ENCODE measurements at regions not wholly inside any gene's neighbourhood (a gene's known extent, or its start where the extent isn't known, plus 50 kb on each side); places are given as distances from the start of the nearest gene placed in this dataset.

- DNase-seq, result no peak
Measured at GRCh38 chr10:90344226-90344625, 513.6 kb downstream of the HTR7 start.

DNA sequence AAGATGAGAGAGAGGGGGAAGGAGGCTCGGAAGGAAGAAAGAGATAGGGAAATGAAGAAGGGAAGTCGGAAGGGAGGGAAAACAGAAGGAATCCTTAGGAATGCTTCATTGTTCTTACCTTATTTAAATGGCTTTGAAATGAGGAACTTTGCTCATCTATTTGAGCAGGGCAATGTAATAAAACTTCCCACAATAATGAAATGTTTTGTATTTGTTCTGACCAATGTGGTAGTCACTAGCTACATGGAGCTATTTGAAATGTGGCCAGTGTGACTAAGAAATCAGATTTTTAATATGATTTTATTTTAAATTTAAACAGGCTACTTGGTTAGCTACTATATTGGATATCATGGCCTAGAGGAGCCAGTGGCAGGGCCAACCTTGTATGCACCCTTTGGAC, 510.6 kb downstream of the HTR7 start:
- DNase-seq, result no peak

GRCh38 chr10:90350122-90350521, 507.7 kb downstream of the HTR7 start:
- no peak for DNase-seq

DNA sequence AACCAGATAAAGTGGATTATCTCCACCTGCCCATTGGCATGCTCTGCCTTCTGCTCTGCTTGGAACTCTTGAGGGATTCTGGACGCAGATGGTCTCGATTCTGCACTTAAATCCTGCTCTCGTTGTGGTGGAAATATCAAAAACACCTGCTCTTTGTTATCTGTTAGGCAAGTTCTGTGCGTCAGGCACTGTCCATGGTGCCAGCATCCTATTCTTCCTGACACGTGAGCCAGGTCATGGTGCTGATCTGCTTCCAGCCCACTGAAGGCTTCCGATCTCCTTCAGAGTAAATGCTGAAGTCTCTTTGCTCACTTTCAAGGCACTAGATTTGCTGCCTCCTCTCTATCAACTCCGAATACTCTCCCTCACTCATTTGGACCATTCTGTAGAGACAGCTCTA, 505.6 kb downstream of the HTR7 start:
- DNase-seq, result no peak

GRCh38 chr10:90354914-90355313, 502.9 kb downstream of the HTR7 start:
- no peak for DNase-seq

DNA sequence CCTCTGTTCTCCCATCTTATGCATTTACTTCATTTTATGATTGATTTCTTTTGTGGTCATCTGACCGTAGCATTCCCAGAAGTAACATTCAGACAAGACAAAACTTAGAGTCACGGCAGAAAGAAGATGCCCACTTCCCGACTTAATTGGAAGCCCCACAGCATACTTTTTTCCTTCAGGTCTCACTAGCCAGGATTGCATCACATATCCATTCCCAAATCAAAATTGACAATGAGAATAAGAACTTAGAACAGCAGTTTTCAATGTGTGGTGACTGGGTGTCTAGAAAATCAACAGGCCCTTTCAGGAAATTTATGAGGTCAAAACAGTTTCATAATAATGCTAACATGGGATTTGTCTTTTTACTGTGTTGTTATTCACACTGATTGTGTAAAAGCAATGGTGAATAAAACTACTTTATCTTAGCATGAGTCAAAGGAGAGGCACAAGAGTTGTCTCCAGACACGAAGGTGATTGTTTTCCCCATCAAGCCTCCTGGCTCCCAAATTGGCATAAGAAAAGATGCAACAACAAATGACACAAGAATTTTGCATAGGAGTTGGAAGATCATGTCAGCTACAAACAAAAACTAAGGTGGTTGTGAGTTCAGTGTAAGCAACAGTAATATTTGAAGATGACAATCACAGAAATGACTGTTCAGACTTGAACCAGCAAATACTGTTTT, 493.9 kb downstream of the HTR7 start:
- no peak for DNase-seq

DNA sequence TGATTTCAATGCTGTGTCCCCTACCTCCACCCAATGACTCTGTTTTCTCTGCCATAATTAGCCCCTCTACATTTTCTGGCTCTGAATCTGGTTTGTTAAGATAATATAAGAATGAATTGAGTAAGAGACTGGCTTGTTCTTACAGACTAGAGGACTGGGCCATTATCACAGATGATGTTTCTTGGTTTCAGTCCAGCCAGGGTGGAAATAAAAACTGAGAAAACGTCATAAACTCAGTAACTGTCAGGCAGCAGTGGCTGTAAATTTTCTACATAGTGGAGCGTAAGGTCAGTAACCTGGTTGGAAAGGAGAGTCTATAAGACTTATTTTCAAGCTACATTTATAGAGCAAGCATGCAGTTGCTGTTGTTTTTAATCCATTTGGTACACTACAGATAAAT, 485.4 kb downstream of the HTR7 start:
- DNase-seq, result no peak

DNA sequence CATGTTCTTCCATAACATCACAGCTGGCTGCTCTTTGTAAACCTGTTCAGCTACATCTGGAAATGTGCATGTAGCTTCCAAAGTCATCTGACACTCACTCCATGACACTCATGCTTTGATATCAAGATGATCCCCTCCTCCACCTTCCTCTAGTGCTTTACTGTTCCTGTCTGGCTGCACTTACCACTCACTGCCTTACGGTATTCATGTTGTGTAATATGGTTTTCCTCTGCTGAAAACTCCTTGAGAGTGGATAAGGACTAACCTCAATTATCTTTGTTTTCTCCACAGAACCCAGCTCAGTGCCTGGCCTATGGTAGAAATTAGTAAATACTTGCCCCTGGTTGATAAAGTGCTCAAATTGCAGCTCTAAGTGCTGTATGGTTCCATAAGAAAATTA, 483.9 kb downstream of the HTR7 start:
- no peak for DNase-seq

GRCh38 chr10:90378524-90379076, 479.2 kb downstream of the HTR7 start:
- DNase-seq, result no peak

GRCh38 chr10:90381468-90381867, 476.4 kb downstream of the HTR7 start:
- no peak for DNase-seq

DNA sequence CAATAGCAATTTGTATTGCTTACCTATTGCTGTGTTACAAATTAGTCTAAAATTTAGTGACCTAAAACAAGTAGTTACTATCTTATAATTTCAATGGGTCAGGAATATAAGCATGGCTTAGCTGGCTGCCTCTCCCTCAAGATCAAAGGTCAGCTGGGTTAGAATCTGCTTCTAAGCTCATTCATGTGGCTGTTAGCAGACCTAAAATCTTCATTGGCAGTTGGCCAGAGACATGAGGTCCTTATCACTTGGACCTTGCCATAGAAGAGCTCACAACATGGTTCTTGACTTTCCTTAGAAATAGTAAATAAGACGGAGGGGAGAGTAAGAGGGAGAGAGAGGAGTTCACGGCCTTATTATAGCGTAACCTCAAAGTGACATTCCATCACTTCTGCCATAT, 468.0 kb downstream of the HTR7 start:
- DNase-seq, result no peak

DNA sequence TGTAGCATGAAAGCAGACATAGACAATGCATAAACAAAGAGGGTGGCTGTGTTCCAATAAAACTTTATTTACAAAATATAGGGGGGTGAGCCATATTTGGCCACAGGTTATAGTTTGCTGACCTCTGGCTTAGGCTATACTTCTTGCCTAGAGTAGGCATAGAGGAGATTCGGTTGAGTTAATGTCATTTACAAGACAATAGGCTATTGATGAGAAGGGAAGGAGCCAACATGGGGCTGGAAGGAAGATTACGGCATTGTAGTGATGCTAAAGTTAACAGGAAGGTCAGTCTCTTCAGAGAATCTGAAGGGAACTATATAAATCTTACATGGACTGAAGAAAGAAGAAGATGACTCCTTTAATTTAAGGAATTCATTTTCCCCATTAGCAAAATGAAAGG, 463.5 kb downstream of the HTR7 start:
- DNase-seq, result no peak

GRCh38 chr10:90396721-90397120, 461.1 kb downstream of the HTR7 start:
- no peak for DNase-seq

GRCh38 chr10:90398566-90398965, 459.3 kb downstream of the HTR7 start:
- no peak for DNase-seq

GRCh38 chr10:90399782-90400181, 458.1 kb downstream of the HTR7 start:
- DNase-seq, result no peak

DNA sequence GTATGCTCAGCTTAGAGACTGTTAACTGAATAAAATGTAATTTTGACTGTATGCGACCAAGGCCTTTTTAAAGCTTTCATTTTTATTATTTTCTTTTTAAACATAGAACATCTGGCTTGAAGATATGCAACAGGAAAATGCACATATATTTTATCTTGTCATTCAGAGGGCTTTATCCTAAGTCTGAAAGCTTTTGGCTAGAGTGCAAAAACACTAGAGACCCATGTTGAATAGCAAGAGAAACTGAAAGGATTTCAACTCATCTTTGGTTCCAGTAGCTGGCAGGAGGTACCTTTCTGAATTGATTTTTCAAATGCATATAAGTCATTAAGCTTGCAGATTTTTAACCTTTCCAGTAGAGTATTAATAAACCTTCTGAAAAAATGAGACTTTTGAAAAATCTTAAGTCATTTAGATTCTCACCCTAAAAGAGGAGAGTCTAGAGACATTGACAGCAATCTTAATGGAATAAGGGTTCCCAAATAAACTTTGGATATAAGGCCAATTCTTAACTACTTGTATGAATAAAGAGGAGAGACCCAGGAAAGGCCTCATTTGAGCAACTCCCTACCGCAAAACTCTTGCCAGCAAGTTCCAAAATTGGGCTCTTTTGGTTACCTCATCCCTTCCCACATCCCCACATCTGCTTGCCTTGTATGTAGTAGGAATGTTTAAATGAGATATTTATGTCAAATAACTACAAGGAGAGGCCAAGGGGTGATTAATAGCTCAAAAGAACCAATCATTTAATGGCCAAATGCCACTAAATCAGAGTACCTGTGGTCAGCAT, 454.4 kb downstream of the HTR7 start:
- DNase-seq, result no peak

DNA sequence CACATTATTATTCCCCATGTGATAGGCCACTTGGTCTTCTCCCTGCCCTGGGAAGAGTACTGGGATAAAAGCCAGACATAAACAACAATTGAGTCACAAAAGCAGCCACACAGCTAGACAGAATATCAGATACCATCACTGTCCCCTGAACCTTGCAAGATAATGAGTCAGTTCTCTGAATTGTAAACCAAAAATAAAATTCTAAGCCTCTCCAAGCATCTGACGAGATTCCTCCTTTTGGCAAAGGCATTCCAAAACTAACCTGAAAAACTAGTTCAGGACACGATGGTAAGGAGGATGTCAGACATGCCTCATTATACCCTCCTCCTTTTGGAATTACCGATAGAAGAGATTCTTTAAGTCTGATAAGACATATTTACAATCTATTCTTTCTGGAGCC, 450.7 kb downstream of the HTR7 start:
- no peak for DNase-seq

DNA sequence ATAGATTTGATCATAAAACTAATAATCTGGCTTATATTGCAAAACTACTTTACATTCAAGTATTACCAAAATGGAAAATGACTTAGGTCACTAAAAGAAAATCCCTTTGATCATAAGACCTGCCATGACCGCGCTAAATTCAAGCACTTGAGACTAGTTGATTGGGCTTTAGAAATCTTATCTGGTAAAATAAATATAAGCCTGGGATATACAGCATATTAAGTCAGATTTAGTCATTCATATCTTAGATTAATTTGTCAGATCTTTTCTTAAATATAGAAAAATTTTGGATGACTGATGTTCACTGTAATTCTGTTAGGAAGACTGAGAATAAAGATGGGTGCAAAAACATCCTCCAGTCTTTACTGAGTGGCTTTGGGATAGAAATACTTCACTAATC, 450.0 kb downstream of the HTR7 start:
- DNase-seq, result no peak

GRCh38 chr10:90412582-90412981, 445.3 kb downstream of the HTR7 start:
- DNase-seq, result no peak

GRCh38 chr10:90413196-90413595, 444.6 kb downstream of the HTR7 start:
- DNase-seq, result no peak

DNA sequence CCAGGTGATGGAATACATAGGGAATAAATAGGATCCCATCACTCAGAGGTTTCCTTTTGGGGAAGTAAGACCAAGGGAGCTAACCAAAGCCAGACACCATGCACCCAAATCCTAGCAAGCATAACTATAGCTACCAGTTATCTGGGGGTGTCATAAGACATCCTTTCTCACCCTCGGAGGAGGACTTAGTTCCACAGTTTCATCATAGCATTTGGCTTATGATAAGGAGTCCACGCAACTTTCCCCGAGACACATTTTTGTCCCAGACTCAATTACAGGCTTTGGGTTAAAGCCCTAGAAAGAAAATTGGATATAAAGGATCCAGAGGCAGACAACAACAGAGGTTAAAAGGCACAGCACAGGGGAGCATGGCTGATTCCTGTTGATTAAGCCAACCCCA, 442.9 kb downstream of the HTR7 start:
- DNase-seq, result no peak

- DNase-seq, result no peak
Measured at GRCh38 chr10:90417029-90417428, 440.8 kb downstream of the HTR7 start.

DNA sequence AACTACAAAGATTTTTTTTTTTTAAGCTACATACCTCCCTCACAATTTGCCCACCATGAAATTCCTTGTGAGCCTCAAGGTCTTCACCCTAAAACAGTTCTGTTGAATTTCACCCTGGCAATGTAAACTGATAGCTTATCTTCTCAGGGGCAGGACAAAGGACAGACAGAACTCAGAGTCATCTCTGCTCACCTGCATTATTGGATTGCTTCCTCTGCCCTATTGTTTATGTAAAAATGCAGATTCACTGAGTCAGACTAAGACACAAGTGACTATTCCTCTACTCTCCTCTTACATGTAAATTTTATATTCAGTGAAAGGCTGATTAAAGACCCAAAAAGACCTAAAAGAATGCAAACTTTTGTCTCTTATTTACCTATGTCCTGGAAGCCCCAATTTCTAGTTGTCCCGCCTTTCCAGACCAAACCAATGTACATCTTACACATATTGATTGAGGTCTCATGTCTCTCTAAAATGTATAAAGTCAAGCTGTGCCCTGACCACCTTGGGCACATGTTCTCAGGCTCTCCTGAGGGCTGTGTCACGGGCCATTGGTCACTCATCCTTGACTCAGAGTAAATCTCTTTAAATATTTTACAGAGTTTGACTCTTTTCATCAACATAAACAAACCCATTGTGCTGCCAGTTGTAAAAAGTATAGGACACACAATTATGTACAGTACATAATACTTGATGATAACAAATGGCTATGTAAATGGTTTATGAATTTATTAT, 440.2 kb downstream of the HTR7 start:
- DNase-seq, result no peak
